ENCODE measurements at regions not wholly inside any gene's neighbourhood (a gene's known extent, or its start where the extent isn't known, plus 50 kb on each side); places are given as distances from the start of the nearest gene placed in this dataset.

- H3K9ac ChIP-seq (ENCODE audit: low read depth, low read length) = no peak overlapping the region
- H3K36me3 ChIP-seq (ENCODE audit: insufficient read depth, low read length) = no peaks in the 10 kb centered on the region
- peaks cover 22% of the 10 kb centered on the region for H3K4me1 ChIP-seq (ENCODE audit: control insufficient read depth, insufficient read depth, low read length)
Measured at GRCh38 chr4:33060674-33061542, 2340.7 kb downstream of the PCDH7 start.

GRCh38 chr4:33061727-33062126 is 2341.6 kb downstream of the PCDH7 start:
- Histone ChIP-seq H3K4me2 (ENCODE audit: low read length) (no peak overlapping the region), H3K27me3 (ENCODE audit: control insufficient read depth, insufficient read depth, low read length) (no peaks in the 10 kb centered on the region), H3K36me3 (ENCODE audit: insufficient read depth, low read length) (no peaks in the 10 kb centered on the region), H3K9me3 (replicated peaks; ENCODE audit: low read length) (no peaks in the 10 kb centered on the region), H3K9ac (ENCODE audit: low read depth, low read length) (no peak overlapping the region), H3K4me1 (ENCODE audit: control insufficient read depth, insufficient read depth, low read length) (peaks cover 24% of the 10 kb centered on the region), H3K4me3 (ENCODE audit: low read length) (no peak overlapping the region)

More at GRCh38 chr4:33060674-33061542, 2340.7 kb downstream of the PCDH7 start:
- H3K9me3 ChIP-seq (replicated peaks; ENCODE audit: low read length) = no peaks in the 10 kb centered on the region
- no peaks in the 10 kb centered on the region for H3K27me3 ChIP-seq (ENCODE audit: control insufficient read depth, insufficient read depth, low read length)
- no peak overlapping the region for H3K4me2 ChIP-seq (ENCODE audit: low read length)
- no peak overlapping the region for H3K4me3 ChIP-seq (ENCODE audit: low read length)

GRCh38 chr4:33062155-33062806 is 2342.1 kb downstream of the PCDH7 start:
- no peaks in the 10 kb centered on the region for H3K27me3 ChIP-seq (ENCODE audit: control insufficient read depth, insufficient read depth, low read length)
- no peak overlapping the region for H3K9ac ChIP-seq (ENCODE audit: low read depth, low read length)
- H3K4me1 ChIP-seq (ENCODE audit: control insufficient read depth, insufficient read depth, low read length) = peaks cover 28% of the 10 kb centered on the region
- no peaks in the 10 kb centered on the region for H3K36me3 ChIP-seq (ENCODE audit: insufficient read depth, low read length)
- H3K9me3 ChIP-seq (replicated peaks; ENCODE audit: low read length) = no peaks in the 10 kb centered on the region
- no peak overlapping the region for H3K4me2 ChIP-seq (ENCODE audit: low read length)
- H3K4me3 ChIP-seq (ENCODE audit: low read length) = no peak overlapping the region

- Histone ChIP-seq H3K4me1 (ENCODE audit: control insufficient read depth, insufficient read depth, low read length) (peaks cover 31% of the 10 kb centered on the region), H3K36me3 (ENCODE audit: insufficient read depth, low read length) (no peaks in the 10 kb centered on the region), H3K27me3 (ENCODE audit: control insufficient read depth, insufficient read depth, low read length) (no peaks in the 10 kb centered on the region), H3K9ac (ENCODE audit: low read depth, low read length) (peak overlapping the region; percentile 50), H3K9me3 (replicated peaks; ENCODE audit: low read length) (no peaks in the 10 kb centered on the region), H3K4me2 (ENCODE audit: low read length) (peak overlapping the region; percentile 42), H3K4me3 (ENCODE audit: low read length) (no peak overlapping the region)
Measured at GRCh38 chr4:33063241-33063640, 2343.1 kb downstream of the PCDH7 start.

GRCh38 chr4:33064238-33064637 is 2344.1 kb downstream of the PCDH7 start:
- H3K36me3 ChIP-seq (ENCODE audit: insufficient read depth, low read length) = no peaks in the 10 kb centered on the region

GRCh38 chr4:33065749-33066148 is 2345.6 kb downstream of the PCDH7 start:
- Histone ChIP-seq H3K4me3 (ENCODE audit: low read length) (no peak overlapping the region), H3K9me3 (replicated peaks; ENCODE audit: low read length) (no peaks in the 10 kb centered on the region), H3K27me3 (ENCODE audit: control insufficient read depth, insufficient read depth, low read length) (no peaks in the 10 kb centered on the region), H3K9ac (ENCODE audit: low read depth, low read length) (no peak overlapping the region), H3K36me3 (ENCODE audit: insufficient read depth, low read length) (no peaks in the 10 kb centered on the region), H3K4me1 (ENCODE audit: control insufficient read depth, insufficient read depth, low read length) (peaks cover 31% of the 10 kb centered on the region), H3K4me2 (ENCODE audit: low read length) (no peak overlapping the region)

More at GRCh38 chr4:33064238-33064637, 2344.1 kb downstream of the PCDH7 start:
- Histone ChIP-seq H3K4me2 (ENCODE audit: low read length) (no peak overlapping the region), H3K9me3 (replicated peaks; ENCODE audit: low read length) (no peaks in the 10 kb centered on the region), H3K9ac (ENCODE audit: low read depth, low read length) (no peak overlapping the region), H3K27me3 (ENCODE audit: control insufficient read depth, insufficient read depth, low read length) (no peaks in the 10 kb centered on the region), H3K4me1 (ENCODE audit: control insufficient read depth, insufficient read depth, low read length) (peaks cover 31% of the 10 kb centered on the region), H3K4me3 (ENCODE audit: low read length) (no peak overlapping the region)

- no peaks in the 10 kb centered on the region for H3K36me3 ChIP-seq (ENCODE audit: insufficient read depth, low read length)
- no peak overlapping the region for H3K4me2 ChIP-seq (ENCODE audit: low read length)
- H3K4me1 ChIP-seq (ENCODE audit: control insufficient read depth, insufficient read depth, low read length) = peaks cover 40% of the 10 kb centered on the region
- no peak overlapping the region for H3K4me3 ChIP-seq (ENCODE audit: low read length)
- no peak overlapping the region for H3K9ac ChIP-seq (ENCODE audit: low read depth, low read length)
- H3K9me3 ChIP-seq (replicated peaks; ENCODE audit: low read length) = no peaks in the 10 kb centered on the region
- H3K27me3 ChIP-seq (ENCODE audit: control insufficient read depth, insufficient read depth, low read length) = no peaks in the 10 kb centered on the region
Measured at GRCh38 chr4:33067221-33067620, 2347.1 kb downstream of the PCDH7 start.

GRCh38 chr4:33068539-33068938 is 2348.4 kb downstream of the PCDH7 start:
- no peak overlapping the region for H3K9ac ChIP-seq (ENCODE audit: low read depth, low read length)
- H3K27me3 ChIP-seq (ENCODE audit: control insufficient read depth, insufficient read depth, low read length) = no peaks in the 10 kb centered on the region
- H3K36me3 ChIP-seq (ENCODE audit: insufficient read depth, low read length) = no peaks in the 10 kb centered on the region
- no peak overlapping the region for H3K4me2 ChIP-seq (ENCODE audit: low read length)
- H3K4me1 ChIP-seq (ENCODE audit: control insufficient read depth, insufficient read depth, low read length) = peaks cover 40% of the 10 kb centered on the region
- no peak overlapping the region for H3K4me3 ChIP-seq (ENCODE audit: low read length)
- no peaks in the 10 kb centered on the region for H3K9me3 ChIP-seq (replicated peaks; ENCODE audit: low read length)

GRCh38 chr4:33071535-33071934 is 2351.4 kb downstream of the PCDH7 start:
- H3K4me2 ChIP-seq (ENCODE audit: low read length) = peak overlapping the region; percentile 21
- H3K4me1 ChIP-seq (ENCODE audit: control insufficient read depth, insufficient read depth, low read length) = peaks cover 43% of the 10 kb centered on the region
- H3K27me3 ChIP-seq (ENCODE audit: control insufficient read depth, insufficient read depth, low read length) = no peaks in the 10 kb centered on the region
- no peaks in the 10 kb centered on the region for H3K36me3 ChIP-seq (ENCODE audit: insufficient read depth, low read length)
- no peaks in the 10 kb centered on the region for H3K9me3 ChIP-seq (replicated peaks; ENCODE audit: low read length)
- H3K9ac ChIP-seq (ENCODE audit: low read depth, low read length) = no peak overlapping the region
- H3K4me3 ChIP-seq (ENCODE audit: low read length) = no peak overlapping the region

- no peaks in the 10 kb centered on the region for H3K9me3 ChIP-seq (replicated peaks; ENCODE audit: low read length)
- no peak overlapping the region for H3K4me3 ChIP-seq (ENCODE audit: low read length)
- peaks cover 35% of the 10 kb centered on the region for H3K4me1 ChIP-seq (ENCODE audit: control insufficient read depth, insufficient read depth, low read length)
- no peaks in the 10 kb centered on the region for H3K36me3 ChIP-seq (ENCODE audit: insufficient read depth, low read length)
- no peak overlapping the region for H3K9ac ChIP-seq (ENCODE audit: low read depth, low read length)
- H3K27me3 ChIP-seq (ENCODE audit: control insufficient read depth, insufficient read depth, low read length) = no peaks in the 10 kb centered on the region
- H3K4me2 ChIP-seq (ENCODE audit: low read length) = peak overlapping the region; percentile 65
Measured at GRCh38 chr4:33072298-33073089, 2352.3 kb downstream of the PCDH7 start.

- Histone ChIP-seq H3K4me2 (ENCODE audit: low read length) (peak overlapping the region; percentile 65), H3K9me3 (replicated peaks; ENCODE audit: low read length) (no peaks in the 10 kb centered on the region), H3K9ac (ENCODE audit: low read depth, low read length) (peak overlapping the region; percentile 30), H3K4me3 (ENCODE audit: low read length) (no peak overlapping the region), H3K27me3 (ENCODE audit: control insufficient read depth, insufficient read depth, low read length) (no peaks in the 10 kb centered on the region), H3K36me3 (ENCODE audit: insufficient read depth, low read length) (no peaks in the 10 kb centered on the region), H3K4me1 (ENCODE audit: control insufficient read depth, insufficient read depth, low read length) (peaks cover 34% of the 10 kb centered on the region)
Measured at GRCh38 chr4:33073811-33074210, 2353.6 kb downstream of the PCDH7 start.
